Kidney epithelial cell (primary cell): ENCODE measurements at regions not wholly inside any gene's neighbourhood (a gene's known extent, or its start where the extent isn't known, plus 50 kb on each side); places are given as distances from the start of the nearest gene placed in this dataset.

Experiments used
- DNase-seq: peaks from one replicate; pipeline ENCODE4 v3.0.0-alpha.2; 2010; ENCODE audit warnings: low read depth
- H3K27me3 ChIP-seq: 2 replicates; pipeline ENCODE4 v1.6.0; 2011; ENCODE audit warnings: low read length; ENCODE audit not compliant: control insufficient read depth, insufficient read depth
- H3K36me3 ChIP-seq: 2 replicates; pipeline ENCODE4 v1.5.1; 2011; ENCODE audit warnings: low read length; ENCODE audit not compliant: control insufficient read depth, insufficient read depth
- H3K4me3 ChIP-seq: 2 replicates; pipeline ENCODE4 v1.5.1; 2011; ENCODE audit warnings: low read depth, mild to moderate bottlenecking, control low read depth, low read length
- CTCF ChIP-seq: IDR thresholded peaks from 2 replicates; pipeline ENCODE4 v1.5.1; 2011; ENCODE audit warnings: mild to moderate bottlenecking, moderate library complexity, low read length, control low read depth, inconsistent platforms; ENCODE audit not compliant: insufficient read depth, poor library complexity, severe bottlenecking

DNA sequence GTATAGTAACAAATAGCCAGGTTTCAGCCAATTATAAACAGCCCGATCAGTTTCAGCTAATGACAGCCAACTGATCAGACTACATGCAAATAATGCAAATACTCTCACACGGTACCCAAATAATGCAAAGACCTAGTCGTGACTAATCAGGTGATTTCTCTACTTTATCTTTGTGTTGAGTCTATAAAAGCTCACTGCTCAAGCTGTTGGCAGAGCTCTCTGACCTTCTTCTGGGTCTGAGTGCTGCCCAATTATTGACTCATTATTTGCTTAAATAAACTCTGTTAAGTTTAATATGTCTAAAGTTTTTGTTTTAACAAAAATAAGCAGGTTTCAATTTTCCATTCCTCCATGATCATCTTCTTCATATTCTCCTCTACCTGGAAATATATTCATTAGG, 1971.7 kb downstream of the SUCLG1 start:
- Histone ChIP-seq H3K36me3 (no peaks in the 10 kb centered on the region), H3K27me3 (no peaks in the 10 kb centered on the region), H3K4me3 (no peak overlapping the region)
- TF ChIP-seq CTCF, result no peak
- no peak for DNase-seq

DNA sequence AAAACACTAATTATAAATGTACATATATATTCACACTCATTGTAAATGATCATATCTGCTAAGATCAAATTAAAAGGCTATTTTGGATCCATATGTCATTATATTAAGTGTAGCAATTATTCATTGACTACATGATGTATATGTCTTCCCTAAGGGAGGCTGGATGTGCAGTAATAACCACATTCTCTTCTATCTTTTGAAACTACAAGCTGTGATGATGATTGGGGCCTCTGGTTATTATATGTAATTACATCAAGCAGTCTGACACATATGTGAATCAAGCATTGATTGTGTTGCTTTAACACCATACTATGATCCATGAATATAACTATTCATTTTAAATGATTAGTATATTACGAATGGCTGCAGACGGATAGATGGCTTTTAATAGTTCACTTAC, 1973.4 kb downstream of the SUCLG1 start:
- TF ChIP-seq CTCF, result no peak
- Histone ChIP-seq H3K4me3 (no peak overlapping the region), H3K36me3 (no peaks in the 10 kb centered on the region), H3K27me3 (no peaks in the 10 kb centered on the region)
- DNase-seq, result no peak

DNA sequence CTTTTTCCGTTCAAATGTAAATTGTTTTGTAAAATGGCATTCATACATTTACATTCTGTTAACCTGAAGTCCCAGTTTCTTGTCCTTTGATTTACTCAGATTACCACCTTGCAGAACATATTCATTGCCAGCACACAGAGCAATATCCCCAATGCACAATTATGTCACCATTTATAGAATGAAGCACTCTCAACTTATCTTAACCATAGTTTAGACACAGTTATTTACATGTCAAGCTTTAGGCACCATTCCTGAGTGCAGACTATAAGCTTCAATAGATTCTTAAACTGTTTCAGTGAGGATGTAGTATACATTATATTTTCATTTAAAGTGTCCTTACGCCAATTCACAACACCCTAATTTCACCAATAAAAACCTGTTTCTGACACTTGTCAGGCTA, 1977.9 kb downstream of the SUCLG1 start:
- H3K4me3 ChIP-seq, result no peak overlapping the region
- TF ChIP-seq CTCF, result no peak
- no peak for DNase-seq
- H3K27me3 ChIP-seq, result no peaks in the 10 kb centered on the region
- H3K36me3 ChIP-seq, result no peaks in the 10 kb centered on the region

- no peak for DNase-seq
- TF ChIP-seq CTCF, result no peak
Observed at GRCh38 chr2:82478641-82479040, 1980.4 kb downstream of the SUCLG1 start.

GRCh38 chr2:82476094-82476493, 1983.0 kb downstream of the SUCLG1 start:
- no peaks in the 10 kb centered on the region for H3K36me3 ChIP-seq
- no peaks in the 10 kb centered on the region for H3K27me3 ChIP-seq
- DNase-seq, result no peak
- no peak for TF ChIP-seq CTCF
- no peak overlapping the region for H3K4me3 ChIP-seq

More at GRCh38 chr2:82478641-82479040, 1980.4 kb downstream of the SUCLG1 start:
- no peaks in the 10 kb centered on the region for H3K36me3 ChIP-seq
- no peaks in the 10 kb centered on the region for H3K27me3 ChIP-seq
- H3K4me3 ChIP-seq, result no peak overlapping the region

DNA sequence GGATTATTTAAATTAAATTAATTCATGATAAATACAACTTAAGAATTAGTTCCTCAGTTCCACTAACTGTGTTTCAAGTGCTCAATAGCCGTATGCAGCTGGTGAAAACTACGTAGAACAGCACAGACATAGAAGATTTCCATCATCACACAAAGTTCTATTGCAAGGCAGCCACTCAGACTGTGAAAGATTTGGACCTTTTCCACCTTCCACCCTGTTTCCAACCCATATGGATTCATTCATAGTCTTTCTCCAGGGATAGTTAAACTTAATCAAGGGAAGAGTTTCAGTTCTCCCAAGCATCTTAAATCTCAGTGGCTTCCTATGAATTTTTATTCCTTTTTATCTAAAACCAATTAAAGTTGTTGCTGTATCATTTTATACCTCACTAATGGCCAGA, 2030.8 kb downstream of the SUCLG1 start:
- H3K4me3 ChIP-seq, result no peak overlapping the region
- no peak for TF ChIP-seq CTCF
- H3K27me3 ChIP-seq, result no peaks in the 10 kb centered on the region
- no peak for DNase-seq
- no peaks in the 10 kb centered on the region for H3K36me3 ChIP-seq
